CD4-positive, alpha-beta T cell (primary cell): ENCODE measurements at regions not wholly inside any gene's neighbourhood (a gene's known extent, or its start where the extent isn't known, plus 50 kb on each side); places are given as distances from the start of the nearest gene placed in this dataset.

ENCODE experiments used
- ATAC-seq: fragments of 200-7000 bp; cut with Tn5 transposase; one replicate; pipeline ENCODE4 v1.10.0; 2022; ENCODE audit warnings: mild to moderate bottlenecking; ENCODE audit not compliant: poor library complexity
- CTCF ChIA-PET: fragments of 350-600 bp; sonication (Branson Sonifier 250); formaldehyde crosslinking; loops from one replicate; lab custom pipeline; 2021; ENCODE audit warnings: antibody characterized with exemption, inconsistent platforms; lab: Charles Lee
- POLR2A ChIA-PET: fragments of 350-600 bp; sonication (Branson Sonifier 250); formaldehyde crosslinking; loops from one replicate; lab custom pipeline; 2021; ENCODE audit warnings: antibody characterized with exemption, inconsistent platforms; lab: Charles Lee
- DNase-seq, 14 experiments: peaks; one replicate each; pipeline ENCODE4 v3.0.0-alpha.2; 2013 to 2020; ENCODE audit warnings: mixed read lengths in 2 of 14
- H3K27ac ChIP-seq, 2 donors: one replicate each; pipeline versions ENCODE4 v1.5.1 to v1.7.0; 2013; ENCODE audit warnings: low read length in 2 of 2, low read depth in 1 of 2, mild to moderate bottlenecking in 1 of 2
- H3K27me3 ChIP-seq, 2 experiments: 1 replicate in 1 of 2; 2 replicates in 1 of 2; pipeline versions ENCODE4 v1.6.1 to v1.7.0; 2013; ENCODE audit warnings: low read length in 2 of 2, control low read depth in 1 of 2, mild to moderate bottlenecking in 1 of 2, moderate library complexity in 1 of 2; ENCODE audit not compliant: insufficient read depth in 2 of 2, control insufficient read depth in 1 of 2
- H3K36me3 ChIP-seq: one replicate; pipeline ENCODE4 v1.6.1; 2013; ENCODE audit warnings: low read length, control low read depth; ENCODE audit not compliant: insufficient read depth
- H3K4me1 ChIP-seq: one replicate; pipeline ENCODE4 v1.6.1; 2013; ENCODE audit warnings: low read length, control low read depth; ENCODE audit not compliant: insufficient read depth
- H3K4me3 ChIP-seq: one replicate; pipeline ENCODE4 v1.5.1; 2013; ENCODE audit warnings: mild to moderate bottlenecking, low read length, moderate library complexity
- H3K9me3 ChIP-seq, 2 experiments: 1 replicate in 1 of 2; 2 replicates in 1 of 2; pipeline versions ENCODE4 v1.6.1 to v1.7.0; 2013; ENCODE audit warnings: low read length in 2 of 2, mild to moderate bottlenecking in 2 of 2, control low read depth in 1 of 2, moderate library complexity in 1 of 2; ENCODE audit not compliant: control insufficient read depth in 1 of 2, insufficient read depth in 1 of 2
- H3K27ac Mint-ChIP-seq: one replicate; pipeline ENCODE4 v1.8.0; 2020; ENCODE audit warnings: mixed read lengths
- H3K27me3 Mint-ChIP-seq: one replicate; pipeline ENCODE4 v1.8.0; 2021; ENCODE audit warnings: mixed read lengths
- H3K36me3 Mint-ChIP-seq: one replicate; pipeline ENCODE4 v1.8.0; 2021; ENCODE audit warnings: low read depth, mixed read lengths
- H3K4me1 Mint-ChIP-seq: one replicate; pipeline ENCODE4 v1.8.0; 2021; ENCODE audit warnings: low read depth, mixed read lengths
- H3K4me3 Mint-ChIP-seq: one replicate; pipeline ENCODE4 v1.8.0; 2020; ENCODE audit warnings: mild to moderate bottlenecking, mixed read lengths
- H3K9me3 Mint-ChIP-seq: one replicate; pipeline ENCODE4 v1.8.0; 2020; ENCODE audit warnings: mixed read lengths
- intact Hi-C, 2 experiments: fragments of 100-400 bp; cut with DNase I in 1 of 2; cut with micrococcal nuclease in 1 of 2; formaldehyde crosslinking; loops; one replicate each; pipeline versions ENCODE4 v1.15.1 to v1.9.0; 2023 to 2025; cut with DNase I, micrococcal nuclease
- TF ChIP-seq, protein P1 (sequence below): fragments of 200-600 bp; IDR thresholded peaks from one replicate; pipeline ENCODE4 v1.8.0; 2022; ENCODE audit warnings: antibody characterized with exemption, mild to moderate bottlenecking

DNA sequence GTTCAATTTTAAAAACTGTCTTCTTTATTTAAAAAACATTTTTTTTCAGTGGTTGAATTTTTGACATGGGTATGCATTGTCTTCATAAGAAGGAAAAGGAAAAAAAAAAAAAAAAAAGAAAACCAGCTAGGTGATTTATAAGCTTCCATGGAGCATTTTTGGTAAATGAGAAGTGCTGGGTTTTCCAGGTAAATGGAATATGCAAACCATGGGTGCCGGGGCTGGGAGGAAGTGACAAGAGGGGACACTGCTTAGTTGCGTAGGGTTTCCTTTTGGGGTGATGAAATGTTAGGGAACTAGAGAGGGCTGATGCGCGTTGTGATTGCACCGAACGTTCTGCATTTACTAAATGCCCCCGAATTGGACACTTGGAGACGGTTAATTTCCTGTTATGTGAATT lies 217.4 kb upstream of the FOXF1 start:
- H3K36me3 Mint-ChIP-seq = no peaks in the 10 kb centered on the region
- intact Hi-C loops = no loop called here
- DNase-seq (no peak), ATAC-seq (no peak)
- CTCF ChIA-PET = no interaction called here
- Histone ChIP-seq H3K9me3 (peaks cover 0 to 17% of the 10 kb centered on the region in 2 experiments), H3K4me1 (no peaks in the 10 kb centered on the region), H3K36me3 (no peaks in the 10 kb centered on the region), H3K4me3 (no peak overlapping the region), H3K27me3 (peaks cover 44 to 71% of the 10 kb centered on the region in 2 experiments), H3K27ac (no peak overlapping the region)
- H3K4me1 Mint-ChIP-seq = no peaks in the 10 kb centered on the region
- peaks cover 92% of the 10 kb centered on the region for H3K27me3 Mint-ChIP-seq
- no peak overlapping the region for H3K4me3 Mint-ChIP-seq
- POLR2A ChIA-PET = no interaction called here
- H3K9me3 Mint-ChIP-seq = no peaks in the 10 kb centered on the region
- no peak overlapping the region for H3K27ac Mint-ChIP-seq
- TF ChIP-seq, protein P1, sequence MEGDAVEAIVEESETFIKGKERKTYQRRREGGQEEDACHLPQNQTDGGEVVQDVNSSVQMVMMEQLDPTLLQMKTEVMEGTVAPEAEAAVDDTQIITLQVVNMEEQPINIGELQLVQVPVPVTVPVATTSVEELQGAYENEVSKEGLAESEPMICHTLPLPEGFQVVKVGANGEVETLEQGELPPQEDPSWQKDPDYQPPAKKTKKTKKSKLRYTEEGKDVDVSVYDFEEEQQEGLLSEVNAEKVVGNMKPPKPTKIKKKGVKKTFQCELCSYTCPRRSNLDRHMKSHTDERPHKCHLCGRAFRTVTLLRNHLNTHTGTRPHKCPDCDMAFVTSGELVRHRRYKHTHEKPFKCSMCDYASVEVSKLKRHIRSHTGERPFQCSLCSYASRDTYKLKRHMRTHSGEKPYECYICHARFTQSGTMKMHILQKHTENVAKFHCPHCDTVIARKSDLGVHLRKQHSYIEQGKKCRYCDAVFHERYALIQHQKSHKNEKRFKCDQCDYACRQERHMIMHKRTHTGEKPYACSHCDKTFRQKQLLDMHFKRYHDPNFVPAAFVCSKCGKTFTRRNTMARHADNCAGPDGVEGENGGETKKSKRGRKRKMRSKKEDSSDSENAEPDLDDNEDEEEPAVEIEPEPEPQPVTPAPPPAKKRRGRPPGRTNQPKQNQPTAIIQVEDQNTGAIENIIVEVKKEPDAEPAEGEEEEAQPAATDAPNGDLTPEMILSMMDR = no peak

DNA sequence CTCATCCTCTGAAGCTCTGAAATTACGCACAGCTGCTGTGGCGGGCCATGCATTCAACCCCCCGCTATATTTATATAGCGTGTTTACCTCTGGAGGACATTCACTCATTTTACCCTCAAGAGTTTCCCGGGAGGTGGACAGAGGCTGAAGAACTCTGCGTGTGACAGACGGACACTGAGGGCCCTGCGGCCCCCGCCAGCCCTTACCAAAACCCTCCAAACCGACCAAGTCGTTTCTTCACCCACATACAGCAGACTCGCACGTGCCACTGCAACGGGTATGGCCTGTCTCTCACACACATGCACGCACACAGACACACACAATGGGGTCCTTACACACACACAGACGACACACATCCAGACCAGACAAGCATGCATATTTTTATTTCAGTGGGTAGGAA lies 216.4 kb upstream of the FOXF1 start:
- Histone ChIP-seq H3K27me3 (peaks cover 38 to 70% of the 10 kb centered on the region in 2 experiments), H3K36me3 (no peaks in the 10 kb centered on the region), H3K27ac (no peak overlapping the region), H3K9me3 (peaks cover 0 to 14% of the 10 kb centered on the region in 2 experiments), H3K4me3 (no peak overlapping the region), H3K4me1 (no peaks in the 10 kb centered on the region)
- ChIA-PET POLR2A (no interaction called here), CTCF (no interaction called here)
- no peak overlapping the region for H3K4me3 Mint-ChIP-seq
- intact Hi-C loops = no loop called here
- TF ChIP-seq, protein P1 = no peak
- no peaks in the 10 kb centered on the region for H3K9me3 Mint-ChIP-seq
- no peaks in the 10 kb centered on the region for H3K36me3 Mint-ChIP-seq
- H3K4me1 Mint-ChIP-seq = no peaks in the 10 kb centered on the region
- DNase-seq (no peak), ATAC-seq (no peak)
- H3K27me3 Mint-ChIP-seq = peaks cover 92% of the 10 kb centered on the region
- H3K27ac Mint-ChIP-seq = no peak overlapping the region

DNA sequence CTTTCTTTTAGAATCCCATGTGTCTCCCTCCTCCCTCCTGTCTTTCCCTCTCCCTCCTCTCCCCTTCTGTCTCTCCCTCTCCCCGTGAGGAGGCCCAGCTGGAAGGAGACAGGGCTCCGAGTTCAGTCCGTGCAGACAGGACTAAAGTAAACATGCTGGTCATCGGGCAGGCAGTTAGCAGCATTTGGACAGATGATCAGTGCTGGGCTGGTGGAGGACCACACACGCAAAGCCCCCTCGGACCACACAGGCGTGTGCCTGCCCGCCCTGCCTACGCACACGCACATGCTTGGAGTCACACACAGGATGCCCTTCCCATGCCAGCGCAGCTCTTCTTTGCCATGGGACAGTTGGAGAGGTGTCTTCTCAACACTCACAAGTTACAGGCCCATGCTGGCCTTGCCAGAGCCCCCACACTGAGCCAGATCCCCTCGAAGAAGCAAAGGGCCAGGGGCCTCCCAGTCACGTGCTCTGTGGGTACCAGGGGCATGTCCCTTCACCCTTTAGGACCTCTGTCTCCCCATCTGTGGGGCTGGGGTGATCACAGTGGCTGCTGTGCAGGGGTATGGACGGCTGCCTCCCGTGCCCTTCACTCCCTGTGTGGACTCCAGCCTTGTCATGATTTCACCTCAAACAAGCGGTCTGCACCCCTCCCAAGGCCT lies 215.7 kb upstream of the FOXF1 start:
- intact Hi-C loops = no loop called here
- Mint-ChIP-seq H3K9me3 (no peaks in the 10 kb centered on the region), H3K27ac (no peak overlapping the region), H3K4me1 (no peaks in the 10 kb centered on the region), H3K27me3 (peaks cover 89% of the 10 kb centered on the region), H3K36me3 (no peaks in the 10 kb centered on the region), H3K4me3 (no peak overlapping the region)
- TF ChIP-seq, protein P1 = no peak
- no peak overlapping the region for H3K4me3 ChIP-seq
- no peak overlapping the region for H3K27ac ChIP-seq
- H3K4me1 ChIP-seq = no peaks in the 10 kb centered on the region
- ChIA-PET CTCF (no interaction called here), POLR2A (no interaction called here)
- peaks cover 37 to 63% of the 10 kb centered on the region in 2 experiments for H3K27me3 ChIP-seq
- no peak for ATAC-seq
- H3K9me3 ChIP-seq = peaks cover 0 to 13% of the 10 kb centered on the region in 2 experiments
- DNase-seq = no peak
- H3K36me3 ChIP-seq = no peaks in the 10 kb centered on the region
